Uterus (tissue), 2 donors: ENCODE measurements at regions not wholly inside any gene's neighbourhood (a gene's known extent, or its start where the extent isn't known, plus 50 kb on each side); places are given as distances from the start of the nearest gene placed in this dataset.

Experiments
- POLR2A ChIP-seq, 2 donors: fragments of 450-650 bp; IDR thresholded peaks; one replicate each; pipeline ENCODE4 v1.6.1; 2016; ENCODE audit warnings: antibody characterized with exemption in 2 of 2, mild to moderate bottlenecking in 1 of 2, moderate library complexity in 1 of 2
- TF ChIP-seq, protein P1 (sequence below), 4 experiments: fragments of 200-600 bp in 2 of 4; fragments of 450-650 bp in 2 of 4; sonication (generic) in 2 of 4; IDR thresholded peaks; one replicate each; pipeline ENCODE4 v1.5.1; 2016 to 2019; ENCODE audit warnings: antibody characterized with exemption in 4 of 4, mild to moderate bottlenecking in 2 of 4, moderate library complexity in 1 of 4

DNA sequence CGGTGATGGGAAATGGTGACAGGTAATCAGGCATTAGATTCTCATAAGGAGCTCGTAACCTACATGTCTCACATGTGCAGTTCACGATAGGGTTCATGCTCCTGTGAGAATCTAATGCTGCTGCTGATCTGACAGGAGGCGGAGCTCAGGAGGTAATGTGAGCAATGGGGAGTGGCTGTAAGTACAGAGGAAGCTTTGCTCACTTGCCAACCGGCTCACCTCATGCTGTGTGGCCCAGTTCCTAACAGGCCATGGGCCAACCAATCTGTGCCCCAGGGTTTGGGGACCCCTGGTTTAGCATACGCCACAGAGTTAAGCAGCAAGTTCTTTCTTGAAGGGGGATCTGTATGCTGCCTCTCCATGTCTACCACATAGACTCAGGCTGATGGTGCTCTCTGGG lies 133.1 kb downstream of the IQUB start:
- TF ChIP-seq, protein P1, sequence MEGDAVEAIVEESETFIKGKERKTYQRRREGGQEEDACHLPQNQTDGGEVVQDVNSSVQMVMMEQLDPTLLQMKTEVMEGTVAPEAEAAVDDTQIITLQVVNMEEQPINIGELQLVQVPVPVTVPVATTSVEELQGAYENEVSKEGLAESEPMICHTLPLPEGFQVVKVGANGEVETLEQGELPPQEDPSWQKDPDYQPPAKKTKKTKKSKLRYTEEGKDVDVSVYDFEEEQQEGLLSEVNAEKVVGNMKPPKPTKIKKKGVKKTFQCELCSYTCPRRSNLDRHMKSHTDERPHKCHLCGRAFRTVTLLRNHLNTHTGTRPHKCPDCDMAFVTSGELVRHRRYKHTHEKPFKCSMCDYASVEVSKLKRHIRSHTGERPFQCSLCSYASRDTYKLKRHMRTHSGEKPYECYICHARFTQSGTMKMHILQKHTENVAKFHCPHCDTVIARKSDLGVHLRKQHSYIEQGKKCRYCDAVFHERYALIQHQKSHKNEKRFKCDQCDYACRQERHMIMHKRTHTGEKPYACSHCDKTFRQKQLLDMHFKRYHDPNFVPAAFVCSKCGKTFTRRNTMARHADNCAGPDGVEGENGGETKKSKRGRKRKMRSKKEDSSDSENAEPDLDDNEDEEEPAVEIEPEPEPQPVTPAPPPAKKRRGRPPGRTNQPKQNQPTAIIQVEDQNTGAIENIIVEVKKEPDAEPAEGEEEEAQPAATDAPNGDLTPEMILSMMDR (IDR thresholded peaks at IDR 0.05) = no peak
- TF ChIP-seq POLR2A (IDR thresholded peaks at IDR 0.05) = no peak
